AG04450 (cell line): ENCODE measurements at regions not wholly inside any gene's neighbourhood (a gene's known extent, or its start where the extent isn't known, plus 50 kb on each side); places are given as distances from the start of the nearest gene placed in this dataset.

Experiments used
- CTCF ChIA-PET: fragments of 300-600, 350-600 bp; formaldehyde crosslinking; extraction: SDS; loops from one replicate; lab custom pipeline; 2022; ENCODE audit warnings: antibody characterized with exemption, inconsistent platforms; lab: Charles Lee
- POLR2A ChIA-PET: fragments of 350-600 bp; formaldehyde crosslinking; extraction: SDS; loops from one replicate; lab custom pipeline; 2021; ENCODE audit warnings: antibody characterized with exemption, inconsistent platforms; lab: Yijun Ruan, JAX
- DNase-seq: peaks from one replicate; pipeline ENCODE4 v3.0.0-alpha.2; 2011; ENCODE audit warnings: low read depth, low spot score
- H3K27ac ChIP-seq: one replicate; pipeline ENCODE4 v1.5.1; 2012; ENCODE audit warnings: low read depth, low read length, control low read depth
- H3K27me3 ChIP-seq: one replicate; pipeline ENCODE4 v1.6.0; 2012; ENCODE audit warnings: low read length; ENCODE audit not compliant: control insufficient read depth, insufficient read depth
- H3K4me3 ChIP-seq: 2 replicates; pipeline ENCODE4 v1.5.1; 2011; ENCODE audit warnings: mild to moderate bottlenecking, low read depth, low read length, control low read depth
- H3K9me3 ChIP-seq: 2 replicates; pipeline ENCODE4 v1.5.1; 2012; ENCODE audit warnings: low read length; ENCODE audit not compliant: control insufficient read depth, insufficient read depth
- CTCF ChIP-seq: IDR thresholded peaks from 2 replicates; pipeline ENCODE4 v1.5.1; 2011; ENCODE audit warnings: low read depth, low read length, control low read depth, inconsistent platforms

GRCh38 chr4:180285796-180286195, 1957.4 kb upstream of the TENM3 start:
- Histone ChIP-seq H3K9me3 (no peaks in the 10 kb centered on the region), H3K4me3 (no peak overlapping the region), H3K27me3 (no peaks in the 10 kb centered on the region), H3K27ac (no peak overlapping the region)
- no peak for TF ChIP-seq CTCF
- no peak for DNase-seq
- POLR2A ChIA-PET = no interaction called here
- CTCF ChIA-PET = no interaction called here

- no peak for TF ChIP-seq CTCF
- Histone ChIP-seq H3K9me3 (no peaks in the 10 kb centered on the region), H3K27me3 (no peaks in the 10 kb centered on the region), H3K27ac (no peak overlapping the region), H3K4me3 (no peak overlapping the region)
- DNase-seq = no peak
- ChIA-PET CTCF (no interaction called here), POLR2A (no interaction called here)
Observed at GRCh38 chr4:180292339-180292738, 1950.9 kb upstream of the TENM3 start.

- Histone ChIP-seq H3K27ac (no peak overlapping the region), H3K9me3 (no peaks in the 10 kb centered on the region), H3K4me3 (no peak overlapping the region), H3K27me3 (no peaks in the 10 kb centered on the region)
- ChIA-PET POLR2A (no interaction called here), CTCF (interaction anchor here (0.5 kb wide), 1 partner anchor 45 kb away, joined by 7 read pairs; no protein-coding TSS in a partner anchor)
- no peak for DNase-seq
- no peak for TF ChIP-seq CTCF
Observed at GRCh38 chr4:180296036-180296599, 1947.1 kb upstream of the TENM3 start.

GRCh38 chr4:180304321-180304720, 1938.9 kb upstream of the TENM3 start:
- no peak for TF ChIP-seq CTCF
- POLR2A ChIA-PET = no interaction called here

GRCh38 chr4:180310616-180311015, 1932.6 kb upstream of the TENM3 start:
- Histone ChIP-seq H3K27ac (no peak overlapping the region), H3K9me3 (no peaks in the 10 kb centered on the region), H3K4me3 (no peak overlapping the region), H3K27me3 (no peaks in the 10 kb centered on the region)
- DNase-seq = no peak
- no peak for TF ChIP-seq CTCF
- ChIA-PET POLR2A (no interaction called here), CTCF (no interaction called here)

More at GRCh38 chr4:180304321-180304720, 1938.9 kb upstream of the TENM3 start:
- Histone ChIP-seq H3K27ac (no peak overlapping the region), H3K4me3 (no peak overlapping the region), H3K27me3 (no peaks in the 10 kb centered on the region), H3K9me3 (no peaks in the 10 kb centered on the region)
- DNase-seq = no peak
- CTCF ChIA-PET = no interaction called here
